Panc1 (cell line): ENCODE measurements at regions not wholly inside any gene's neighbourhood (a gene's known extent, or its start where the extent isn't known, plus 50 kb on each side); places are given as distances from the start of the nearest gene placed in this dataset.

Source experiments
- CTCF ChIP-seq: fragments of 450-650 bp; IDR thresholded peaks from 2 replicates; pipeline ENCODE4 v1.5.1; 2017; ENCODE audit warnings: mild to moderate bottlenecking
- REST ChIP-seq, 2 experiments: IDR thresholded peaks; 2 replicates each; pipeline ENCODE4 v1.6.1; 2011 to 2012; ENCODE audit warnings: low read depth in 2 of 2, control low read depth in 1 of 2, low read length in 1 of 2, mild to moderate bottlenecking in 1 of 2, moderate library complexity in 1 of 2; ENCODE audit not compliant: insufficient read depth in 1 of 2
- TCF7L2 ChIP-seq: IDR thresholded peaks from 2 replicates; pipeline ENCODE4 v1.6.1; 2011; ENCODE audit warnings: mild to moderate bottlenecking, low read depth, low read length, inconsistent platforms

- TF ChIP-seq REST (IDR thresholded peaks at IDR 0.05; ENCODE audit: insufficient read depth in 1 of 2, low read depth in 2 of 2, low read length in 1 of 2), result no peak
- TF ChIP-seq CTCF, result no peak
- TF ChIP-seq TCF7L2, result no peak
Observed at GRCh38 chr14:51523243-51523642, 128.5 kb upstream of the FRMD6 start.
